ENCODE measurements at regions not wholly inside any gene's neighbourhood (a gene's known extent, or its start where the extent isn't known, plus 50 kb on each side); places are given as distances from the start of the nearest gene placed in this dataset.

DNA sequence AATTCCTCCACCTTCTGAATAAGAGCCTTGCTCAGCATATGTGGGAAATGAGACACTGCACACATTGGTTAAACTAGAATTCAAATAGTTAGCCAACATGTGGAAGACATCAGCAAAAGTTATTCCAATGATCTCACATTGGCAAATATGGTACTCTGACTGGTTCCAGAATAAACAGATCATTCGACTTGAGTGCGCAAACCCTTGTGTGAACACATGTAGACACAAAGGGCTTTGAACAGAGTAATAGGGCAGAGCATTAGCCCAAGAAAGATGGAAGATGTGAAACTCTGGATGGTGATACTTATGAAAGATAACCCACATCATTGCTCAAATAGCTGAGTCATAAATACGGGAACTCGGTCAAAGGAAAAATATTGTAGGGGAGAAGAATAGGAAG, 1133.4 kb upstream of the SEL1L start:
- H3K27ac ChIP-seq (ENCODE audit: low read length) = no peak overlapping the region
- no peaks in the 10 kb centered on the region for H3K9me3 ChIP-seq (ENCODE audit: low read length)

DNA sequence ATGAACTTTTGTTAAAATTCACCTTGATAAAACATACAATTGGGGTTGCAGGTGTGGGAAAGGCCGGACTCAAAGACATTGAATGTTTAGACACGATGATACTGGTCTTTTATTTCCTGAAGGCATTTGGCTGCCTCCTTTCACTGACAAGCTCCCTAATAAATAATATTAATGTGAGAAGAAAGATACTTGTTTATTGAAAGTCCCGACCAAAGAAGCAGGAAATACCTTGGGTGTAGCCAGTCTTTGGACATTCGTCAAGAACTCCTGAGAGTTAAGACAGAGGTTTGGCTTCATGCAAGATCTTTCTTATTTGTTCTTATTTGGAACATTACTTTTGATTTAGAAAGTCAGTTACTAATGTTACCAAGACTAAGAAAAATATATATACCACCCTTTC, 1133.8 kb upstream of the SEL1L start:
- Histone ChIP-seq H3K27ac (ENCODE audit: low read length) (no peak overlapping the region), H3K9me2 (ENCODE audit: insufficient read depth, low read length) (no peaks in the 10 kb centered on the region), H3K9me3 (ENCODE audit: low read length) (no peaks in the 10 kb centered on the region), H3K27me3 (ENCODE audit: insufficient read depth, low read depth, low read length) (no peaks in the 10 kb centered on the region), H3K9ac (ENCODE audit: low read length) (no peak overlapping the region), H3K36me3 (ENCODE audit: insufficient read depth, low read length) (no peaks in the 10 kb centered on the region), H3K79me2 (replicated peaks; ENCODE audit: insufficient read depth, low read length) (no peaks in the 10 kb centered on the region), H3F3A (ENCODE audit: insufficient read depth, low read length, poor library complexity, severe bottlenecking) (no peaks in the 10 kb centered on the region), H3K4me3 (ENCODE audit: low read length) (no peak overlapping the region), H3K4me2 (ENCODE audit: low read length) (no peak overlapping the region), H2AFZ (ENCODE audit: low read depth, low read length) (no peak overlapping the region), H4K20me1 (ENCODE audit: insufficient read depth) (no peaks in the 10 kb centered on the region)
- TF ChIP-seq RAD21 (conservative IDR thresholded peaks at IDR 0.05) (no peak), EP300 (conservative IDR thresholded peaks at IDR 0.05; ENCODE audit: poor library complexity, severe bottlenecking) (no peak), EZH2 (IDR thresholded peaks at IDR 0.05; ENCODE audit: borderline replicate concordance, insufficient read depth, low read length, poor library complexity, severe bottlenecking) (no peak), MXI1 (conservative IDR thresholded peaks at IDR 0.05; ENCODE audit: poor library complexity, severe bottlenecking) (no peak), CTCF (IDR thresholded peaks at IDR 0.05; ENCODE audit: poor library complexity, severe bottlenecking) (no peak), REST (IDR thresholded peaks at IDR 0.05; ENCODE audit: borderline replicate concordance) (no peak)

More for the DNA sequence above, 1133.4 kb upstream of the SEL1L start:
- Histone ChIP-seq H3K4me3 (ENCODE audit: low read length) (no peak overlapping the region), H3K4me2 (ENCODE audit: low read length) (no peak overlapping the region), H3K9ac (ENCODE audit: low read length) (no peak overlapping the region), H3K9me2 (ENCODE audit: insufficient read depth, low read length) (no peaks in the 10 kb centered on the region), H2AFZ (ENCODE audit: low read depth, low read length) (no peak overlapping the region), H3F3A (ENCODE audit: insufficient read depth, low read length, poor library complexity, severe bottlenecking) (no peaks in the 10 kb centered on the region), H3K36me3 (ENCODE audit: insufficient read depth, low read length) (no peaks in the 10 kb centered on the region), H4K20me1 (ENCODE audit: insufficient read depth) (no peaks in the 10 kb centered on the region), H3K79me2 (replicated peaks; ENCODE audit: insufficient read depth, low read length) (no peaks in the 10 kb centered on the region), H3K27me3 (ENCODE audit: insufficient read depth, low read depth, low read length) (no peaks in the 10 kb centered on the region)
- TF ChIP-seq REST (IDR thresholded peaks at IDR 0.05; ENCODE audit: borderline replicate concordance) = no peak
- no peak for TF ChIP-seq EP300 (conservative IDR thresholded peaks at IDR 0.05; ENCODE audit: poor library complexity, severe bottlenecking)
- TF ChIP-seq RAD21 (conservative IDR thresholded peaks at IDR 0.05) = no peak
- no peak for TF ChIP-seq CTCF (IDR thresholded peaks at IDR 0.05; ENCODE audit: poor library complexity, severe bottlenecking)
- TF ChIP-seq POLR2AphosphoS5 (IDR thresholded peaks at IDR 0.05) = no peak
- no peak for TF ChIP-seq SMC3 (conservative IDR thresholded peaks at IDR 0.05; ENCODE audit: poor library complexity)
- no peak for TF ChIP-seq EZH2 (IDR thresholded peaks at IDR 0.05; ENCODE audit: borderline replicate concordance, insufficient read depth, low read length, poor library complexity, severe bottlenecking)
- TF ChIP-seq TAF1 (IDR thresholded peaks at IDR 0.05; ENCODE audit: low read depth) = no peak
- TF ChIP-seq MXI1 (conservative IDR thresholded peaks at IDR 0.05; ENCODE audit: poor library complexity, severe bottlenecking) = no peak
